ENCODE measurements at regions not wholly inside any gene's neighbourhood (a gene's known extent, or its start where the extent isn't known, plus 50 kb on each side); places are given as distances from the start of the nearest gene placed in this dataset.

DNA sequence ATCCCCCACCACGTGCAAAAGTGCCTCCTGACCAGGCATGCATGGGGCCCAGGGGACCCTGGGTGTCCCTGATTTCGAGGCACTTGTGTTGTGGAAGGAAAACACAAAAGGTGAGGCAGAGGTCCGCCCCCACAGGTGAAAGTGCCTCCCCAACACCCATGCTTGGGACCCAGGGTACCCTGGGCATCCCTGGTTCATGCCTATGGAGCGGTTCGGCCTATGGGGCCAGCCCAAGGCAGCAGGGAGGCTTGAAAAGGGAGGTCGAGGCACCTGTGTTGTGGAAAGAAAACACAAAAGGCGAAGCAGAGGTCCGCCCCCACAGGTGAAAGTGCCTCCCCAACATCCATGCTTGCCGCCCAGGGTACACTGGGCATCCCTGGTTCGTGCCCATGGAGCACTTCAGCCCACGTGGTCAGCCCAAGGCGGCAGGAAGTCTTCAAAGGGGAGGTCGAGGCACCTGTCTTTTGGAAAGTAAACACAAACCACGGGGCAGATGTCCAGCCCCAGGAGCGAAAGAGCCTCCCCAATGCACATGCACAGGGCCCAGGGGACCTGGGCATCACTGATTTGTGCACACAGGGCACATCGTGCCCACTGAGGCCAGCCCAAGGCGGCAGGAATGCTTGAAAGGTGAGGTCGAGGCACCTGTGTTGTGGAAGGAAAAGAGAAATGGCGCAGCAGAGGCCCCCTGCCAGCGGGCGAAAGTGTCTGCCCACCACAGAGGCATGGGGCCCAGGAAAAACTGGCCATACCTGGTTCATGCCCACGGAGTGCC, 375.5 kb downstream of the ALG10 start:
- no peaks in the 10 kb centered on the region for H3F3A ChIP-seq (ENCODE audit: low read depth)
- no peak overlapping the region for H3K9ac ChIP-seq (ENCODE audit: low read depth, low read length, poor library complexity, severe bottlenecking)
- TF ChIP-seq EZH2phosphoT487 (IDR thresholded peaks at IDR 0.05; ENCODE audit: borderline replicate concordance) = no peak
- TF ChIP-seq, protein P1, sequence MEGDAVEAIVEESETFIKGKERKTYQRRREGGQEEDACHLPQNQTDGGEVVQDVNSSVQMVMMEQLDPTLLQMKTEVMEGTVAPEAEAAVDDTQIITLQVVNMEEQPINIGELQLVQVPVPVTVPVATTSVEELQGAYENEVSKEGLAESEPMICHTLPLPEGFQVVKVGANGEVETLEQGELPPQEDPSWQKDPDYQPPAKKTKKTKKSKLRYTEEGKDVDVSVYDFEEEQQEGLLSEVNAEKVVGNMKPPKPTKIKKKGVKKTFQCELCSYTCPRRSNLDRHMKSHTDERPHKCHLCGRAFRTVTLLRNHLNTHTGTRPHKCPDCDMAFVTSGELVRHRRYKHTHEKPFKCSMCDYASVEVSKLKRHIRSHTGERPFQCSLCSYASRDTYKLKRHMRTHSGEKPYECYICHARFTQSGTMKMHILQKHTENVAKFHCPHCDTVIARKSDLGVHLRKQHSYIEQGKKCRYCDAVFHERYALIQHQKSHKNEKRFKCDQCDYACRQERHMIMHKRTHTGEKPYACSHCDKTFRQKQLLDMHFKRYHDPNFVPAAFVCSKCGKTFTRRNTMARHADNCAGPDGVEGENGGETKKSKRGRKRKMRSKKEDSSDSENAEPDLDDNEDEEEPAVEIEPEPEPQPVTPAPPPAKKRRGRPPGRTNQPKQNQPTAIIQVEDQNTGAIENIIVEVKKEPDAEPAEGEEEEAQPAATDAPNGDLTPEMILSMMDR (conservative IDR thresholded peaks at IDR 0.05; ENCODE audit: low read length) = no peak
- H3K36me3 ChIP-seq (ENCODE audit: insufficient read depth, low read length) = no peaks in the 10 kb centered on the region
- no peaks in the 10 kb centered on the region for H3K4me1 ChIP-seq (ENCODE audit: insufficient read depth, low read length, poor library complexity, severe bottlenecking)
- peaks cover 22% of the 10 kb centered on the region; the same call in 1 of the 2 replicates for H3K9me3 ChIP-seq (ENCODE audit: insufficient read depth, low read depth, low read length)
- H3K4me3 ChIP-seq (ENCODE audit: low read length, poor library complexity, severe bottlenecking) = no peak overlapping the region
- H3K79me2 ChIP-seq (ENCODE audit: insufficient read depth, low read length) = no peaks in the 10 kb centered on the region
- no peaks in the 10 kb centered on the region for H4K20me1 ChIP-seq (ENCODE audit: insufficient read depth, low read length, poor library complexity, severe bottlenecking)
- H3K9me2 ChIP-seq (replicated peaks; ENCODE audit: low read depth, low read length) = no peaks in the 10 kb centered on the region
- no peaks in the 10 kb centered on the region for H3K27me3 ChIP-seq (ENCODE audit: insufficient read depth, low read length, poor library complexity, severe bottlenecking)
- no peak overlapping the region for H2AFZ ChIP-seq (ENCODE audit: low read length)
- H3K4me2 ChIP-seq (ENCODE audit: low read depth, low read length, poor library complexity, severe bottlenecking) = no peak overlapping the region

DNA sequence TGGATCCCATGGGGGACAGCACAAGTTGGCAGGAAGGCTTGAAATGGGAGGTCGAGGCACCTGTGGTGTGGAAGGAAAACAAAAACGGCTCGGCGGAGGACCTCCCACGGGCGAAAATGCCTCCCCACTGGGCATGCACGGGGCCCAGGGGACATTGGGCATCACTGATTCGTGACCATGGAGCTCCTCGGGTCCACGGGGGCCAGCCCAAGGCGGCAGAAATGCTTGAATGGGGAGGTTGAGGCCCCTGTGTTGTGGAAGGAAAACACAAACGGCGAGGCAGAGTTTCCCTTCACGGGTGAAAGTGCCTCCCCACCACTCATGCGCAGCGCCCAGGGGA, 376.0 kb downstream of the ALG10 start:
- Histone ChIP-seq H3K4me3 (ENCODE audit: low read length, poor library complexity, severe bottlenecking) (no peak overlapping the region), H3K9me3 (ENCODE audit: insufficient read depth, low read depth, low read length) (peaks cover 26% of the 10 kb centered on the region; the same call in 1 of the 2 replicates), H3K36me3 (ENCODE audit: insufficient read depth, low read length) (no peaks in the 10 kb centered on the region), H3K79me2 (ENCODE audit: insufficient read depth, low read length) (no peaks in the 10 kb centered on the region), H4K20me1 (ENCODE audit: insufficient read depth, low read length, poor library complexity, severe bottlenecking) (no peaks in the 10 kb centered on the region), H3K9ac (ENCODE audit: low read depth, low read length, poor library complexity, severe bottlenecking) (no peak overlapping the region), H3K4me1 (ENCODE audit: insufficient read depth, low read length, poor library complexity, severe bottlenecking) (no peaks in the 10 kb centered on the region), H3K27me3 (ENCODE audit: insufficient read depth, low read length, poor library complexity, severe bottlenecking) (no peaks in the 10 kb centered on the region), H3K9me2 (replicated peaks; ENCODE audit: low read depth, low read length) (no peaks in the 10 kb centered on the region), H2AFZ (ENCODE audit: low read length) (no peak overlapping the region), H3K4me2 (ENCODE audit: low read depth, low read length, poor library complexity, severe bottlenecking) (no peak overlapping the region), H3F3A (ENCODE audit: low read depth) (no peaks in the 10 kb centered on the region)
- no peak for TF ChIP-seq EZH2phosphoT487 (IDR thresholded peaks at IDR 0.05; ENCODE audit: borderline replicate concordance)

DNA sequence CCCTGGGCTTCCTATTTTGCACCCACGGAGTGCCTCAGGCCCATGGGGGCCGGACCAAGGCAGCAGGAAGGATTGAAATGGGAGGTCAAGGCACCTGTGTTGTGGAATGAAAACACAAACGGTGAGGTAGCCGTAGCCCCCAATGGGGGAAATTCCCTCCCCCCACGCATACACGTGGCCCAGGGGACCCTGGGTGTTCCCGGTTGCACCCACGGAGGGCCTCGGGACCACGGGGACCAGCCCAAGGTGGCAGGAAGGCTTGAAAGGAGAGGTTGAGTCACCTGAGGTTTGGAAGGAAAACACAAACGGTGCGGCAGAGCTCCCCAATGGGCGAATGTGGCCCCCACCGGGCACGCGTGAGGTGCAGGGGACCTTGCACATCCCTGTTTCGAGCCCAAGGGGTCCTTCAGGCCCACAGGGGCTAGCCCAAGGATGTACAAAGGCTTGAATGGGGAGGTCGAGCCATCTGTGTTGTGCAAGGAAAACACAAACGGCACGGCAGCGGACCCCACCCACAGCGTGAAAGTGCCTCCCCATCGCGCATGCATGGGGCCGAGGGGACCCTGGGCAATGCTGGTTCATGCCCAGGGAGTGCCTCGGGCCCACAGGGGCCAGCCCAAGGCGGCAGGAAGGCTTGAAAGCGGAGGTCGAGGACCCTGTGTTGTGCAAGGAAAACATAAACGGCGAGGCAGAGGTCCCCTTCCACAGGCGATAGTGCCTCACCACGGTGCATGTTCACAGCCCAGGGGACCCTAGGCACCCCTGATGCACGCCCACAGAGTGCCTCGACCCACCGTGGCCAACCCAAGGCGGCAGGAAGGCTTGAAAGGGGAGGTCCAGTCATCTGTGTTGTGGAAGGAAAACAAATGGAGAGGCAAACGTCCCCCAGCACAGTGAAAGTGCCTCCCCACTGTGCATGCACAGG, 376.7 kb downstream of the ALG10 start:
- H3K4me2 ChIP-seq (ENCODE audit: low read depth, low read length, poor library complexity, severe bottlenecking) = no peak overlapping the region
- H3K9me2 ChIP-seq (replicated peaks; ENCODE audit: low read depth, low read length) = no peaks in the 10 kb centered on the region
- no peaks in the 10 kb centered on the region for H3K79me2 ChIP-seq (ENCODE audit: insufficient read depth, low read length)
- no peak overlapping the region for H2AFZ ChIP-seq (ENCODE audit: low read length)
- H3K36me3 ChIP-seq (ENCODE audit: insufficient read depth, low read length) = no peaks in the 10 kb centered on the region
- TF ChIP-seq, protein P1 (conservative IDR thresholded peaks at IDR 0.05; ENCODE audit: low read length) = no peak
- no peak for TF ChIP-seq EZH2phosphoT487 (IDR thresholded peaks at IDR 0.05; ENCODE audit: borderline replicate concordance)
- no peak overlapping the region for H3K9ac ChIP-seq (ENCODE audit: low read depth, low read length, poor library complexity, severe bottlenecking)
- H3K27me3 ChIP-seq (ENCODE audit: insufficient read depth, low read length, poor library complexity, severe bottlenecking) = no peaks in the 10 kb centered on the region
- H3K9me3 ChIP-seq (ENCODE audit: insufficient read depth, low read depth, low read length) = peaks cover 27% of the 10 kb centered on the region; the same call in 1 of the 2 replicates
- no peaks in the 10 kb centered on the region for H4K20me1 ChIP-seq (ENCODE audit: insufficient read depth, low read length, poor library complexity, severe bottlenecking)
- no peaks in the 10 kb centered on the region for H3K4me1 ChIP-seq (ENCODE audit: insufficient read depth, low read length, poor library complexity, severe bottlenecking)
- H3K4me3 ChIP-seq (ENCODE audit: low read length, poor library complexity, severe bottlenecking) = no peak overlapping the region
- no peaks in the 10 kb centered on the region for H3F3A ChIP-seq (ENCODE audit: low read depth)

Measured in Loucy (cell line).